ENCODE measurements at regions not wholly inside any gene's neighbourhood (a gene's known extent, or its start where the extent isn't known, plus 50 kb on each side); places are given as distances from the start of the nearest gene placed in this dataset.

- H3K4me3 ChIP-seq, result no peak overlapping the region
- H3K36me3 ChIP-seq, result no peaks in the 10 kb centered on the region
- 92 to 95% methylated on average over 3 of the region's 3 CpGs for WGBS, 2 donors
- no peak for TF ChIP-seq EP300 (IDR thresholded peaks at IDR 0.05)
- TF ChIP-seq POLR2A (IDR thresholded peaks at IDR 0.05), result no peak
- no peak for TF ChIP-seq POLR2AphosphoS5 (IDR thresholded peaks at IDR 0.05)
- no peak for TF ChIP-seq CTCF (IDR thresholded peaks at IDR 0.05)
- no peaks in the 10 kb centered on the region for H3K27me3 ChIP-seq
- peaks cover 0 to 2% (median 0%) of the 10 kb centered on the region in 4 donors for H3K4me1 ChIP-seq
- H3K27ac ChIP-seq, result no peak overlapping the region
- peaks cover 0 to 12% (median 6%) of the 10 kb centered on the region in 4 donors for H3K9me3 ChIP-seq
- DNase-seq (no peak), ATAC-seq (ENCODE audit: low FRiP score in 2 of 2) (no peak)
These were observed 169.0 kb upstream of the HS3ST3A1 start for GRCh38 chr17:13770702-13771101.

- H3K36me3 ChIP-seq, result no peaks in the 10 kb centered on the region
- no peak overlapping the region for H3K27ac ChIP-seq
- H3K4me1 ChIP-seq, result peaks cover 0 to 2% (median 0%) of the 10 kb centered on the region in 4 donors
- TF ChIP-seq EP300 (IDR thresholded peaks at IDR 0.05), result no peak
- no peak for TF ChIP-seq POLR2A (IDR thresholded peaks at IDR 0.05)
- TF ChIP-seq CTCF (IDR thresholded peaks at IDR 0.05), result no peak
- TF ChIP-seq POLR2AphosphoS5 (IDR thresholded peaks at IDR 0.05), result no peak
- peaks cover 0 to under 1% (median 0%) of the 10 kb centered on the region in 4 donors for H3K9me3 ChIP-seq
- DNase-seq, result no peak
- no peak overlapping the region for H3K4me3 ChIP-seq
- WGBS, 2 donors, result 26 to 45% methylated on average over 3 of the region's 3 CpGs
- no peaks in the 10 kb centered on the region for H3K27me3 ChIP-seq
- no peak for ATAC-seq (ENCODE audit: low FRiP score in 2 of 2)
These were observed 173.7 kb upstream of the HS3ST3A1 start for GRCh38 chr17:13775450-13775849.

GRCh38 chr17:13776027-13776551 lies 174.4 kb upstream of the HS3ST3A1 start:
- ATAC-seq (ENCODE audit: low FRiP score in 2 of 2), result no peak
- TF ChIP-seq CTCF (IDR thresholded peaks at IDR 0.05) (no peak), EP300 (IDR thresholded peaks at IDR 0.05) (no peak), POLR2A (IDR thresholded peaks at IDR 0.05) (no peak), POLR2AphosphoS5 (IDR thresholded peaks at IDR 0.05) (no peak)
- Histone ChIP-seq H3K27ac (no peak overlapping the region), H3K4me1 (peaks cover 0 to 2% (median 0%) of the 10 kb centered on the region in 4 donors), H3K36me3 (no peaks in the 10 kb centered on the region), H3K9me3 (no peaks in the 10 kb centered on the region), H3K27me3 (no peaks in the 10 kb centered on the region), H3K4me3 (no peak overlapping the region)
- 57 to 59% methylated on average over 7 of the region's 7 CpGs for WGBS, 2 donors
- DNase-seq, result no peak

DNA sequence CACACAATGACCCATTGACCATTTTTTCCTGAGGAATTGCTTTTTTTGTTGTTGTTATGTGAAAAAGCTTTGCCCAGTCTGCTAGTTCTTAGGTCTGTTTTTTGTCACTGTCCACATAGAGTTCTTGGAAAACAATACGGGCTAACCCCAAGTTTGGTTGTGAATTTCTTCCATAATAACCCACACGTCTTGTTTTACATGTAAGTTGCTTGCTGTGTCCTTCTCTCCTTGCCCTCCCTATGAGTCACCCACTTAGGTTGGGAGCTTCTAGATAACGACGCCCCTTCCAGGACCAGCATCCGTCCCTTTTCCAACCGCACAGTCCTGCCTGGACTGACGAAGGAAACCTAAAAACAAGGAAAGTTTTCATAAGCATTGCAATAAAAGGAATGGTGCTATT lies 175.3 kb upstream of the HS3ST3A1 start:
- WGBS, 2 donors, result 86 to 93% methylated on average over 7 of the region's 7 CpGs
- H3K27ac ChIP-seq, result no peak overlapping the region
- no peaks in the 10 kb centered on the region for H3K9me3 ChIP-seq
- no peak for DNase-seq
- H3K4me1 ChIP-seq, result peaks cover 0 to 2% (median 0%) of the 10 kb centered on the region in 4 donors
- TF ChIP-seq POLR2AphosphoS5 (IDR thresholded peaks at IDR 0.05), result no peak
- no peak for TF ChIP-seq EP300 (IDR thresholded peaks at IDR 0.05)
- no peak for TF ChIP-seq CTCF (IDR thresholded peaks at IDR 0.05)
- TF ChIP-seq POLR2A (IDR thresholded peaks at IDR 0.05), result no peak
- H3K4me3 ChIP-seq, result no peak overlapping the region
- no peaks in the 10 kb centered on the region for H3K36me3 ChIP-seq
- ATAC-seq (ENCODE audit: low FRiP score in 2 of 2), result no peak
- no peaks in the 10 kb centered on the region for H3K27me3 ChIP-seq

DNA sequence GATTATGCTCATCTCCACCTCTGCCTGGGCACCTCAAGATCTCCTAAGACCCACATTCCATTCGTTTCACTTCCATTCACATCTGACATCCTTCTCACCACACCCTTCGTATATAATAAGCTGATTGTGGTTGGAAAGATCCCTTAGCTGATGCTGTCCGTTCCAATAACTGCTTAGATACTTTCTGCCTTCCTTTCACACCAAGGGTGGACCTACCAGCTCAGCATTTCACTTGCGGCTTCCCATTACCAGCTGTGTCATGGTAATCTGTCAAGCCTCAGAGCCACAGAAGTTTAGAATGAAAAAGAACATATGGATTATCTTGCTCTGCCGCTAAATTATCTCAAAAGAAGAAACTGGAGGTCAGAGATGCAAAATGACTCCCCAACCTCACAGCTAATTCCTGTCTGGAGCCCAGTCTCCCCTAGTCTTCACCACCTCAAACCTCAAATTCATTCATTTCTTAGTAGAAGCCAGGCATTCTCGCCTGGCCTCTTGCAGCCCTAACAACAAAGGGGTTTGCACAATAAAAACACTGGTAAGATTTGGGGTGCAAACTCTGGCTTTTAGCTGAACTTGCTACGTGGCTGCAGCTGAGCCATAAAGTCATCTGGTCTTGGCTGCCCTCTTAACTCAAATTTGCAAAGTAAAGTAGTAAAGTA lies 182.8 kb upstream of the HS3ST3A1 start:
- Histone ChIP-seq H3K27ac (no peak overlapping the region), H3K4me1 (no peaks in the 10 kb centered on the region), H3K4me3 (no peak overlapping the region), H3K36me3 (no peaks in the 10 kb centered on the region), H3K27me3 (no peaks in the 10 kb centered on the region), H3K9me3 (no peaks in the 10 kb centered on the region)
- DNase-seq (no peak), ATAC-seq (ENCODE audit: low FRiP score in 2 of 2) (no peak)
- TF ChIP-seq POLR2AphosphoS5 (IDR thresholded peaks at IDR 0.05), result no peak
- TF ChIP-seq CTCF (IDR thresholded peaks at IDR 0.05), result no peak
- no peak for TF ChIP-seq POLR2A (IDR thresholded peaks at IDR 0.05)
- TF ChIP-seq EP300 (IDR thresholded peaks at IDR 0.05), result no peak
- WGBS, 2 donors, result 57 to 59% methylated on average over 7 of the region's 7 CpGs
